ENCODE measurements at regions not wholly inside any gene's neighbourhood (a gene's known extent, or its start where the extent isn't known, plus 50 kb on each side); places are given as distances from the start of the nearest gene placed in this dataset.

DNA sequence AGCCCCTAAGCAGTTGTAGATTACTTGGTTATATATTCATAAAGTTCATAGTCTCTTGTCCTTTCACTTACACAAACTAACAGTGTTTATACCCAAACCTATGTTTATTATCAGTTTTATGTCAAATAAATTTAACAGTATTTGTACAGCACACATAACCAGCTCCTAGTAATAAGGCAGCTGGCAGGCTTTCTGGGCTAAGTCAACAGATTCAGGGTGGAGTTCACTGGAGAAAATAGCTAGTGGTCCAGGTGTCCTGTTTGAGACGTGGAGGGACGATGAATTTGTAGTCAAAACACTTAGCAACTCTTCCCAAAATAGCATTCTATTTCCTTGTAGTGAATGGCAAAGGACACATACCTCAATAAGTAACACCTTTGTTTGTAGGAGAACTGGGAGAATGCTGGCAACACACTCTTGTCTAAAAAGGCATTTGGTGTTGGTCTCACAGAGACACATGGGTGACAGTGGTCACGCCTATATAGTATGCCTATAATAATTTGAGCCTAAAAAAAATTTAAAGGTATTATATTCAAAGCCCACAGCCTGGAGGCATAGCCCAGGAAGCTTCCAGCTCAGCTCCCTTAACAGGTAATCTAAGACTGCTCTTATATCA lies 156.4 kb upstream of the CARMIL1 start:
- Histone ChIP-seq H3K4me1 (ENCODE audit: insufficient read depth, low read length) (no peaks in the 10 kb centered on the region), H4K8ac (replicated peaks; ENCODE audit: insufficient read length, low read depth, low read length) (no peak overlapping the region), H3K79me1 (ENCODE audit: insufficient read depth, low read depth, low read length, poor library complexity, severe bottlenecking) (no peaks in the 10 kb centered on the region), H2BK5ac (ENCODE audit: insufficient read length, low read length) (no peak overlapping the region), H2BK12ac (ENCODE audit: insufficient read length, low read depth, low read length) (no peak overlapping the region), H3K4ac (ENCODE audit: low read depth, low read length) (no peak overlapping the region), H4K20me1 (ENCODE audit: control insufficient read depth, insufficient read depth, insufficient read length) (no peaks in the 10 kb centered on the region), H3K9me3 (ENCODE audit: control insufficient read depth, low read depth, low read length) (no peaks in the 10 kb centered on the region), H4K91ac (ENCODE audit: insufficient read length, low read depth, low read length) (no peak overlapping the region), H2BK20ac (ENCODE audit: low read depth, low read length, poor library complexity, severe bottlenecking) (no peak overlapping the region), H4K5ac (ENCODE audit: insufficient read length, low read depth, low read length) (no peak overlapping the region), H3K27ac (ENCODE audit: insufficient read length, low read depth, low read length) (no peak overlapping the region), H2AK5ac (ENCODE audit: insufficient read length, low read length) (no peak overlapping the region), H2BK120ac (ENCODE audit: low read depth, low read length, poor library complexity, severe bottlenecking) (no peak overlapping the region), H3K27me3 (ENCODE audit: insufficient read depth, low read length) (no peaks in the 10 kb centered on the region), H3K56ac (ENCODE audit: insufficient read length, low read depth, low read length) (no peak overlapping the region), H2AFZ (ENCODE audit: low read length) (no peak overlapping the region), H3K4me2 (ENCODE audit: insufficient read depth, insufficient read length, low read length) (no peak overlapping the region), H3K23me2 (ENCODE audit: insufficient read length, low read depth, low read length, poor library complexity, severe bottlenecking) (no peaks in the 10 kb centered on the region), H3K18ac (ENCODE audit: insufficient read length, low read depth, low read length) (no peak overlapping the region), H3K23ac (ENCODE audit: insufficient read length, low read depth, low read length) (no peak overlapping the region), H2BK15ac (ENCODE audit: low read depth, low read length) (no peak overlapping the region), H3T11ph (ENCODE audit: low read length) (no peak overlapping the region), H3K14ac (ENCODE audit: insufficient read depth, low read length) (no peak overlapping the region), H3K79me2 (ENCODE audit: insufficient read depth, low read length) (no peaks in the 10 kb centered on the region), H3K9ac (ENCODE audit: extremely low read depth, insufficient read length, low read length) (no peak overlapping the region)
- H3K36me3 Mint-ChIP-seq (ENCODE audit: insufficient read depth in 1 of 3, low read depth in 3 of 3), result peaks cover 0 to 4% (median 0%) of the 10 kb centered on the region in 3 experiments; a peak in 1 of 7 replicates
- H3K27me3 Mint-ChIP-seq (ENCODE audit: low read depth), result no peaks in the 10 kb centered on the region; the same call in 1 of the 2 replicates
- H3K4me3 Mint-ChIP-seq, result no peak overlapping the region
- no peaks in the 10 kb centered on the region; a peak in 1 of 5 replicates for H3K9me3 Mint-ChIP-seq
- 0 out of 4 replicates have a peak, but pooled peaks cover 0 to 2% of the 10 kb centered on the region in 2 experiments for H3K4me1 Mint-ChIP-seq
- no CpG with 5 or more reads among the region's 3 CpGs for WGBS (ENCODE audit: extremely low coverage, insufficient read length, low lambda C conversion rate)
- no peak overlapping the region for H3K27ac Mint-ChIP-seq
- DNase-seq, result no peak
- TF ChIP-seq, protein P1, sequence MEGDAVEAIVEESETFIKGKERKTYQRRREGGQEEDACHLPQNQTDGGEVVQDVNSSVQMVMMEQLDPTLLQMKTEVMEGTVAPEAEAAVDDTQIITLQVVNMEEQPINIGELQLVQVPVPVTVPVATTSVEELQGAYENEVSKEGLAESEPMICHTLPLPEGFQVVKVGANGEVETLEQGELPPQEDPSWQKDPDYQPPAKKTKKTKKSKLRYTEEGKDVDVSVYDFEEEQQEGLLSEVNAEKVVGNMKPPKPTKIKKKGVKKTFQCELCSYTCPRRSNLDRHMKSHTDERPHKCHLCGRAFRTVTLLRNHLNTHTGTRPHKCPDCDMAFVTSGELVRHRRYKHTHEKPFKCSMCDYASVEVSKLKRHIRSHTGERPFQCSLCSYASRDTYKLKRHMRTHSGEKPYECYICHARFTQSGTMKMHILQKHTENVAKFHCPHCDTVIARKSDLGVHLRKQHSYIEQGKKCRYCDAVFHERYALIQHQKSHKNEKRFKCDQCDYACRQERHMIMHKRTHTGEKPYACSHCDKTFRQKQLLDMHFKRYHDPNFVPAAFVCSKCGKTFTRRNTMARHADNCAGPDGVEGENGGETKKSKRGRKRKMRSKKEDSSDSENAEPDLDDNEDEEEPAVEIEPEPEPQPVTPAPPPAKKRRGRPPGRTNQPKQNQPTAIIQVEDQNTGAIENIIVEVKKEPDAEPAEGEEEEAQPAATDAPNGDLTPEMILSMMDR (conservative IDR thresholded peaks at IDR 0.05), result no peak

Measured in H9 (cell line).